GM12872 (cell line): ENCODE measurements at regions not wholly inside any gene's neighbourhood (a gene's known extent, or its start where the extent isn't known, plus 50 kb on each side); places are given as distances from the start of the nearest gene placed in this dataset.

Source experiments
- TF ChIP-seq, protein P1 (sequence below): IDR thresholded peaks from 3 replicates; pipeline ENCODE4 v1.5.1; 2011; ENCODE audit warnings: low read depth, mild to moderate bottlenecking, low read length, moderate library complexity; ENCODE audit not compliant: insufficient read depth

DNA sequence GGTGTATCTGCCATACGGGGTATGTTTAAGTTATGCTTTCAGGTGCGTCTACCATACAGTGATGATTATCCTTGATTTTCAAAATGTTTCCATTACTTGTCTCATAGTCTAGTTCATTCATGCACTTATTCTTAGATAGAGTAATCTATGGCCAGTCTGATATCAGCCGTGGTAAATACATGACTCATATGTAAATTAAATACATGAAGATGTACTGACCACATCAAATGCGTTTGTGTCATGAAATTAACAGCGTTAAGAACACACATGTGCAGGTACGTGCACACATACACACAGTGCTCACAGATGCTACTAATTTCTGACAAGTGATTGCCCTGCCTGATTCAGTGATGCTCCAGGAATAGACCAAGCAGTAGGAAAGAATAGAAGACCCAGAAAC, 75.2 kb upstream of the EXOC1L start:
- TF ChIP-seq, protein P1, sequence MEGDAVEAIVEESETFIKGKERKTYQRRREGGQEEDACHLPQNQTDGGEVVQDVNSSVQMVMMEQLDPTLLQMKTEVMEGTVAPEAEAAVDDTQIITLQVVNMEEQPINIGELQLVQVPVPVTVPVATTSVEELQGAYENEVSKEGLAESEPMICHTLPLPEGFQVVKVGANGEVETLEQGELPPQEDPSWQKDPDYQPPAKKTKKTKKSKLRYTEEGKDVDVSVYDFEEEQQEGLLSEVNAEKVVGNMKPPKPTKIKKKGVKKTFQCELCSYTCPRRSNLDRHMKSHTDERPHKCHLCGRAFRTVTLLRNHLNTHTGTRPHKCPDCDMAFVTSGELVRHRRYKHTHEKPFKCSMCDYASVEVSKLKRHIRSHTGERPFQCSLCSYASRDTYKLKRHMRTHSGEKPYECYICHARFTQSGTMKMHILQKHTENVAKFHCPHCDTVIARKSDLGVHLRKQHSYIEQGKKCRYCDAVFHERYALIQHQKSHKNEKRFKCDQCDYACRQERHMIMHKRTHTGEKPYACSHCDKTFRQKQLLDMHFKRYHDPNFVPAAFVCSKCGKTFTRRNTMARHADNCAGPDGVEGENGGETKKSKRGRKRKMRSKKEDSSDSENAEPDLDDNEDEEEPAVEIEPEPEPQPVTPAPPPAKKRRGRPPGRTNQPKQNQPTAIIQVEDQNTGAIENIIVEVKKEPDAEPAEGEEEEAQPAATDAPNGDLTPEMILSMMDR: no peak

DNA sequence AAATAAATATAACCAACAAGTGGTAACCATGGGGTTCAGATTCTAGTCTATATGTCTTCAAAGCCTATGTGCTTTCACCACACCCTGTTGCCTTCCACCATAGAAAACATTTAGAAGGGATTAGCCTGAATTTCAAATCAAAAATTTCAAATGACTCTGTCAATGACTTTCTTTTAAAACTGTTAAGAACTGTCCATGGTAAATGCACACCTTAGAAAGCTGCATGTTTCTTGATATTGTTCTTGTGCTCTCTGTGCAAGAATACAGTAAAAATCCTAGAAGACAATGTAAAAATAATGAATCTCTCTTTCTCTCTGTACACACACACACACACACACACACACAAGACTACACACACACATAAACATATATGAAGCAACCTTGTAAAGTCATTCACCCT, 74.6 kb upstream of the EXOC1L start:
- TF ChIP-seq, protein P1: no peak

DNA sequence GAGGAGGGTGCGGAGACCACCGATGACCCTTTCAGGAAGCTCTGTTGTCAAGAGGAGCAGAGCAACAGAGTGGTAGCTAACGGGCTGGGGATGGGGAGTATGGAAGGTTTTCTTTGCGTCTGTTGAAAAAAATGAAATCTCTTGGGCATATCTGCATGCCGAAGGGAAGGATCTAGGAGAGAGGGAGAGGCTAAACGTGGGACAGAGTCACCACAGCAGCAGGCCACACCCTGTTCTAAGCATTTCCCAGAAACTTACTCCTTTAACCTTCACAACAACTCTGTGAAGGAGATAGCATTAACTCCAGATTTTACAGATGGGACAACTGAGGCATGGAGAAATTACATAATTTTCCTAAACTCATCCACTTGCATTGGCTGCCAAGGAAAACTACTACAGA, 71.8 kb upstream of the EXOC1L start:
- TF ChIP-seq, protein P1: no peak

DNA sequence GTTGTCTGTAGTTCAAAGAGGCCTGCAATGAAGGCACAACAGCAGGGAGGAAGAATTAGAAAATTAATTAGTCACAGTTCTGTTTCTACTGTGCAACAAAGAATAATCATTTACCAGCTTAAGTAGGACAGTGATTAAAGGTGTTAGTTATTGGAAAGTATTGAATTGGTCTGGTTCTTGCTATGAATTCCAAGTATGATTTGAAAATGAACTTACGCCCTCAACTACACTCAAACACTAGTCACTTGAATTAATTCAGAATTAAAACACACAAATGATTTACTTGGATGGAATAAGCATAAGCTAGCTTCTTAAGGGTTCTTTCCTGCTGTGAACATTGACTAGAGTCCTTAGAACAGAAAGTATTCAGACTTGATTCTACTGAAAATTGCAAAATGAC, 69.9 kb upstream of the EXOC1L start:
- TF ChIP-seq, protein P1: no peak

DNA sequence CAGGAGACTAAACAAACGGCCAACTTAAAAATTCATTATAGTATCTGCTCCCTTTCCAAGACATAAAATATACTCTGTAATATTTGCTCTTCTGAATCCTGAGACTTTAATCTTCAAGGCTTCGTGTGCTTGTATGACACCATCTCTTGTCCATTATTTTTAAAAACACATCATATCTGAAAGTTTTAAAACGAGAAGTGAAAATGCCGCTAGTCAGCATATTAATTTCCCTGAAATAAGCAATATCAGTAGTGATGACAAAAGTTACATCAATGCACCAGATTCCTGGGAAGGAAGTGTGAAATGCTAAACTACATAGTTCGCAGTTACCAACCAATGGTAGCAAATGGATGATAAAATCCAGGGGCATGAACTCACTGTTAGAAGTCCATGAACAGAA, 66.8 kb upstream of the EXOC1L start:
- TF ChIP-seq, protein P1: no peak

DNA sequence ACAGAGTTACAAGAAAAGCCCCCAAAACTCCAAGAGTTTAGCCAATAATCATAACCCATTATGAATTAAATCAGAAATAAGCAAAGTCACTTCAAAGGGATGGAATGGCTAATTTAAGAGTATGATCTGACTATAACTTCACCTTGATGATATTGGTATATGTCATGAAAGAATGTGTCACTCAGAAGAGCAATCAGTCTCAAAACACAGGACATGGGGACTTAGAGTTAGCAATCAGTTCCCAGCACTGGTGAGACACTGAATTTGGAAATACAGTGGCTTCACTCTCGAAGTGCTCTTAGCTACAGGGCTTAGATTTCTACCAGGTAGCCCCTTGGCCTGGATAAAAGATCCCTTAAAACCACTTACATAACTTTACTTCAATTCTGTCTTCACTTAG, 65.7 kb upstream of the EXOC1L start:
- TF ChIP-seq, protein P1: no peak

DNA sequence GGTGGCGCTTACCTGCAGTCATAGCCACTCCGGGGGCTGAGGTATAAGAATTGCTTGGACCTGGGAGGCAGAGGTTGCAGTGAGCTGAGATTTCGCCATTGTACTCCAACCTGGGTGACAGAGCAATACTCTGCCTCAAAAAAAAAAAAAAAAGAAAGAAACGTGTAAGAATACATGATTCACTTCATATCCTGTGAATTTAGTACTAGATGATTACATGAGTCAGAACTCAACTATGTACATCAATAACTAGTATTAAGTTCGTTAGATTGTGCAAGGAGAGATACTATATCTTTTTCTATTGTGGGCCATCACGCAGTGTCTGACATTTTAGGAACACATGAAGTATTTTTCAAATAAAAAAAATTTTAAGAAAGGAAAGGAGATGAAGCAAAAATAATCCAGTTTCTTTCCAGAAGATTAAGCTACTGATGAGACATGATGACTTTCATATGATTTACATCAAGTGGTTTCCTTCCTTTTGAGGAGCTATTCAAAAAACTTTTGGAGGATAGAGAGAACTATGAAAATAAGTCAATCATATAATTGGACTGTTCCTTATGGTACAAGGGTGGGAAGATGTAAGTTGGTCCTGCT, 64.7 kb upstream of the EXOC1L start:
- TF ChIP-seq, protein P1: no peak
